Muscle of leg (tissue), 3 donors: ENCODE measurements at regions not wholly inside any gene's neighbourhood (a gene's known extent, or its start where the extent isn't known, plus 50 kb on each side); places are given as distances from the start of the nearest gene placed in this dataset.
"Not testable (repeated sequence)": the region's sequence is repeated elsewhere in the genome, so short reads cannot be mapped to it uniquely, and the experiment has no call there.

Experiments used
- DNase-seq: peaks from one replicate; pipeline ENCODE4 v3.0.0; 2013
- H3K27ac ChIP-seq: one replicate; pipeline ENCODE4 v1.5.1; 2013; ENCODE audit warnings: mild to moderate bottlenecking, low read length, control low read depth
- H3K27me3 ChIP-seq: one replicate; pipeline ENCODE4 v1.6.1; 2013; ENCODE audit warnings: low read length; ENCODE audit not compliant: control insufficient read depth, insufficient read depth
- H3K36me3 ChIP-seq: one replicate; pipeline ENCODE4 v1.6.1; 2013; ENCODE audit warnings: low read length; ENCODE audit not compliant: control insufficient read depth, insufficient read depth
- H3K4me1 ChIP-seq: one replicate; pipeline ENCODE4 v1.6.1; 2013; ENCODE audit warnings: low read length; ENCODE audit not compliant: control insufficient read depth, insufficient read depth
- H3K4me3 ChIP-seq: one replicate; pipeline ENCODE4 v1.5.1; 2013; ENCODE audit warnings: low read length, control low read depth
- H3K9me3 ChIP-seq: replicated peaks from 2 replicates; pipeline ENCODE4 v1.6.1; 2013; ENCODE audit warnings: low read depth, low read length; ENCODE audit not compliant: control insufficient read depth
- WGBS: methylation state at CpG from one replicate; pipeline ENCODE4 v1.1.5; 2013; ENCODE audit warnings: missing lambda C conversion rate; ENCODE audit not compliant: insufficient coverage; 5-methylcytosine and 5-hydroxymethylcytosine counted together

DNA sequence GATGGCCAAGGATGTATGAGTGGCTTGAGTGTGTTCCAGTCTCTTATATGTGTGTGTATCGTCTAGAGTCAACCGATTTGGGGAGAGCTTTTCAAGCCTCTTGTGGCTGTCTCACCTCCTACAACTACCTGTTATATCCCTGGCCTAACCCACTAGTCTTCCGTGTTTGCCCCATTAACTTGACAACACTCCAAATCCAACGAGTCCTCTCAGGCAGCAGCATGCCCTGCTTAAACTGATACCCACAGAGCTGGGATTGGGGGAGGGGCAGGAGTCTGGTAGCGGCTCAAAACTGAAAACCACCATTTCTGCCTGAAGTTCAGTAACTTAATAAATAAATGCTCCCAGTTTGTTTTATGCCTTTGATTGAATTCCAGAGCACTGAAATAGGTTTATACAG lies 91.7 kb upstream of the NUTM2F start:
- H3K4me3 ChIP-seq, H3K9me3 ChIP-seq, H3K27me3 ChIP-seq, H3K36me3 ChIP-seq, DNase-seq, H3K4me1 ChIP-seq, H3K27ac ChIP-seq: not testable (repeated sequence)
- no CpG with 5 or more reads among the region's 5 CpGs for WGBS

DNA sequence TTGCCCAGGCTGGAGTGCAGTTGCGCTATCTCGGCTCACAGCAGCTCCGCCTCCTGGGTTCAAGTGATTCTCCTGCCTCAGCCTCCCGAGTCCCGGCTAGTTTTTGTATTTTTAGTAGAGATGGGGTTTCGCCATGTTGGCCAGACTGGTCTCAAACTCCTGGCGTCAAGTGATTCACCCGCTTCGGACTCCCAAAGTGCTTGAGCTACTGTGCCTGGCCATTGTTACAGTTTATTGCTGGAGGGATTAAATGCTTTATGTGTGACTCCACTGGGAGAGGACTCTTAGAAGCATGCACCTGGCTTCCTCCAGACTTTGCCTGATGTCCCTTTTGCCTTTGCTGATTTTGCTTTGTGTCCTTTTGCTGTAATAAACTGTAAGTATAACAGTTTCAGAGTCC lies 93.5 kb upstream of the NUTM2F start:
- H3K4me1 ChIP-seq, H3K9me3 ChIP-seq, H3K4me3 ChIP-seq, H3K36me3 ChIP-seq, H3K27ac ChIP-seq, H3K27me3 ChIP-seq, DNase-seq: not testable (repeated sequence)
- WGBS: no CpG with 5 or more reads among the region's 9 CpGs

DNA sequence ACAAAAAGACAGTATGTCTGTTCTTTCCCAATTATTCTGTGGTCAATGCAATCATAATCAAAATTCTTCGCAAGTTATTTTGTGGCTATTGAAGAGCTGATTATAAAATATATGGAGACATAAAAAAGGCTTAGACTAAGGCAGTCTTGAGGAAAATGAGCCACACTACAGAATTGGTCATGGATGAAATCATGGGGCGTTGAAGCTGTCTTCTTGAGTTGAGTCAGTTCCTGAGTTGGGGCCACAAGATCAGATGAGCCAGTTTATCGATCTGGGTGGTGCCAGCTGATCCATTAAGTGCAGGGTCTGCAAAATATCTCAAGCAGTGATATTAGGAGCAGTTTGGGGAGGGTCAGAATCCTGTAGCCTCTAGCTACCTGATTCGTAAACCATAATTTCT lies 96.9 kb upstream of the NUTM2F start:
- DNase-seq, H3K4me1 ChIP-seq, H3K27ac ChIP-seq, H3K9me3 ChIP-seq, H3K27me3 ChIP-seq, H3K36me3 ChIP-seq, H3K4me3 ChIP-seq: not testable (repeated sequence)
- WGBS: no CpG with 5 or more reads among the region's 4 CpGs

DNA sequence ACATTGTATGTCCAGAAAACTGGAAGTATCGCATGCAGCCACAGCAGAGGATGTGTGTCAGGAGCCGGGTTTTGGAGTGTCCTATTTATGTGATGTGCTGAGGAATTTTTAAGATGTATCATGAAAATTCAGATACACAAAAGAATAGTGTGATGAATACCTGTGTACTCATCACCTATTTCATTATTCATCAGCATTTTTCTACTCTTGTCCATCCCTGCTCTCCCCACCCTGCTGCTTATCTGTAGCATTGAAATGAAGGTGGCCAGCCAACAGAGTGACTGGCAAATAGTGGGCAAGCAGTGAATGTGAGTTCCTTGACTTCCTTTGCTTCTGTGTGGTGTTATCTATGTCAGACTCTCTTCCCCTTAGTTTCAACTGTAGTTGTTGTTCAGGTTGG lies 108.7 kb upstream of the NUTM2F start:
- not testable (repeated sequence) for H3K36me3 ChIP-seq, H3K4me1 ChIP-seq, H3K9me3 ChIP-seq, H3K27ac ChIP-seq, H3K27me3 ChIP-seq, DNase-seq, H3K4me3 ChIP-seq
- WGBS: no CpG with 5 or more reads among the region's 2 CpGs

DNA sequence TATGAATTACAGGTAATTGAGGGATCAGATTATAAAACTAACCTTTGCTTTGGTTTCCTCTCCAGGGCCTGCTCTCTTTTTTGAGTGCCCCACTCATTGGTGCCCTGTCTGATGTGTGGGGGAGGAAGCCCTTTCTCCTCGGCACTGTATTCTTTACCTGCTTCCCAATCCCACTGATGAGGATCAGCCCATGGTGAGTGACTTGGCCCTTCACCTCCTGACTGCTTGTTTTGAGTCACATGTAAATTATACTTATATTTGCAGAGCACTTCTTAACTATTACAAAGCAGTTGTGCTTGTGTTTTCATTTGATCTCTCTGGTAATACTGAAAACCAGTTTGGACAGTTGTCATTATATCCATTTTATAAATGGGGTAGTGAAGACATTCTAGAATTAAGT lies 109.9 kb upstream of the NUTM2F start:
- H3K4me1 ChIP-seq, H3K27ac ChIP-seq, H3K36me3 ChIP-seq, H3K4me3 ChIP-seq, DNase-seq, H3K27me3 ChIP-seq, H3K9me3 ChIP-seq: not testable (repeated sequence)
- no CpG with 5 or more reads among the region's 1 CpG for WGBS

DNA sequence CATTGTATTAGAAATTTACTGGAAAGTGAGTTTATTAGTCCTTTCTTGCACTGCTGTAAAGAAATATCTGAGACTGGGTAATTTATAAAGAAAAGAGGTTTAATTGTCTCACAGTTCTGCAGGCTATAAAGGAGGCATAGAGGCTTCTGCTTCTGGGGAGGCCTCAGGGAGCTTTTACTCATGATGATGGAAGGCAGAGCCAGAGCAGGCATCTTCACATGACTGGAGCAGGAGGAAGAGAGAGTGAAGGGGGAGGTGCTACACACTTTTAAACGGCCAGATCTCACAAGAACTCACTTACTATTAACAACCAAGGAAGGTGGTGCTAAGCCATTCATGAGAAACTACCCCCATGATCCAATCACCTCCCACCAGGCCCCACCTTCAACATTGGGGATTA lies 112.7 kb upstream of the NUTM2F start:
- not testable (repeated sequence) for H3K36me3 ChIP-seq
- WGBS: no CpG with 5 or more reads among the region's 1 CpG

DNA sequence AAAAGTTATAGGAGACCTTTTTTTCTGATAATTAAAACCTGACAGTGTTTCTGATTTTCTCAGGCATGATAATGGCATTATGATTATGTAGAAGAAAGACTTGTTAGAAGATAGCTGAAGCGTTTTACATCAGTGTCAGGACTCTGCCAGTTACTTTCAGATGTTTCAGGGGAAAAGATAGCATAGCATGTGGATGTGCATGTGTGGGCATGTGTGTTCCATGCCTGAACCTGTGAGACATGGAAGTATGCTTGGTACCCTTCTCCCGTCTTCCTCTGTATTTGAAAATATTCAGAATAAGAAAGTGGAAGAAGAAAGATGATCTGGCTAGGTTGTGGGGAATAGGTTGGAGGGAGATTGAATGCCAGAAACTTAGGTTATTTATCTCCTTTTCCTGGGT lies 113.1 kb upstream of the PCAT7 start:
- no peak for DNase-seq
- H3K27me3 ChIP-seq: no peaks in the 10 kb centered on the region
- H3K27ac ChIP-seq: no peak overlapping the region
- 100% methylated on average over 1 of the region's 2 CpGs for WGBS
- no peak overlapping the region for H3K4me3 ChIP-seq
- H3K4me1 ChIP-seq: peaks cover 2% of the 10 kb centered on the region
- peaks cover 9% of the 10 kb centered on the region for H3K36me3 ChIP-seq
- no peaks in the 10 kb centered on the region for H3K9me3 ChIP-seq

More for the DNA sequence above, 112.7 kb upstream of the NUTM2F start:
- H3K27ac ChIP-seq, H3K4me1 ChIP-seq, H3K9me3 ChIP-seq, DNase-seq, H3K27me3 ChIP-seq, H3K4me3 ChIP-seq: not testable (repeated sequence)

DNA sequence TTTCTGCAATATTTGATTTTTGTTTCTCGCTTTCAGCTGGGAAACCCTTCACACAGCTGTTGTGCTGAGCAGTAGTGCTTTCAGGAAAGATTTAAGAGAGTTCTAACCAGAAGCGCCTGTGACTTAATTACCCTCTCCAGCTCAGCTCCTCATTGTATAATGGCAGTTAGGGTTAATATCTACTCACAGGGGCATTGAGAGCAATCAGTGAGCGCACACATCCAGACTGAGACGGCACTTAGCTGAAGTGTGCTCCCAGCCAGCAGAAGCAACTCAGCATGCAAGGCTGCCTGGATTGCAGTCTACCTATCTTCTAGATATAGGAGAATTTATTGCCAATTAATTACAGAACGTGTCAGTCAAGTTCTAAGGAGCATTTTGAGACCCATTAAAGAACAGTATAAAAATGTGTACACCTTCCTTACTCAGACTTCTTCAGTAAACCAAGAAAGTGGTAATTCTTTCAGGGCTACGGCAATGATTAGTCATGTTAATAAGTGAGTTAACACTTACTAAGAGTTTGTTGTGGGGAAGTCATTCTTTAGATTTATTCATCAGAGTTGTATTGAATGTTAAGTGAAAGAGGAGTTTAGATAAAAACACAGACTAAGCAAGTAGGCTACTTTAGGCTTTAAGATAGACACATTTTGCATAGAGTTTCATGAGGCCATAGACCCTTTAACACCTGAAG lies 111.7 kb upstream of the PCAT7 start:
- Histone ChIP-seq H3K4me1 (peaks cover 2% of the 10 kb centered on the region), H3K36me3 (peaks cover 14% of the 10 kb centered on the region), H3K4me3 (no peak overlapping the region), H3K27me3 (no peaks in the 10 kb centered on the region), H3K9me3 (no peaks in the 10 kb centered on the region), H3K27ac (no peak overlapping the region)
- WGBS: 67% methylated on average over 3 of the region's 6 CpGs
- no peak for DNase-seq

DNA sequence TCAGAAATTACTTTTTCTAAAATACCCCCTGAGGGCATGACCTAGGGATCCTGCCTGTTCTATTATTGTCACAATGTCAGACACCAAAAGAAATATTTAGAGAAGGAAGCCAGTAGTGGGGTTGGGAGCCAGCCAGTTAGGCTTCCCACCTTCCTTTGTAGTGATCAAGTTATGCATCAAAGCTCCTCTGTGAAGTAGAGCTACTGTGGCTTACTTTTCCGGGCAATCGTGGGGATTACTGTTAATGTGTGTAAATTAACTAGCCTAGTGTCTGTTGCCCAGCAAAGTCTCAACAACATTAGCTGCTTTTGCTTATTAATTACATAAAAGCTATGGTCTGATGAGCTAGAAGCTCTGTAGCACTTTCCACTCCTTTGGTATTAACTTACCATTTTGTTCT lies 109.0 kb upstream of the PCAT7 start:
- no peak overlapping the region for H3K4me3 ChIP-seq
- peaks cover 14% of the 10 kb centered on the region for H3K36me3 ChIP-seq
- WGBS: no CpG with 5 or more reads among the region's 2 CpGs
- H3K27me3 ChIP-seq: no peaks in the 10 kb centered on the region
- H3K27ac ChIP-seq: no peak overlapping the region
- peaks cover 2% of the 10 kb centered on the region for H3K4me1 ChIP-seq
- no peak for DNase-seq
- no peaks in the 10 kb centered on the region for H3K9me3 ChIP-seq

DNA sequence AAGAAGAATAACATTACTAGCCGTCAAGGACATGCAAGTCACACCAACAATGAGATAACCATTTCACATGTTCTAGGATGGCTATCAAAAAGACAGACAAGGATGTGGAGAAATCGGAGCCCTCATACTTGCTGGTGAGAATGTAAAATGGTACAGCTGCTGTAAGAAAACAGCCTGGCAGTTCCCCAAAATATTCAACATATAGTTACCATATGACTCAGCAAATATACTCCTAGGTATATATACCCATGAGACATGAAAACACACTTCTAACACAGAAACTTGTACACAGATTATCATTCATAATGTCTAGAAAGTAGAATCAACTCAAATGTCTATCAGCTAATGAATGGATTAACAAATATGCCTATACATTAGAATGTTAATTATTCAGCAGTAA lies 105.4 kb upstream of the PCAT7 start:
- H3K4me3 ChIP-seq: no peak overlapping the region
- no CpG with 5 or more reads among the region's 2 CpGs for WGBS
- no peak for DNase-seq
- H3K27me3 ChIP-seq: no peaks in the 10 kb centered on the region
- H3K27ac ChIP-seq: no peak overlapping the region
- peaks cover 2% of the 10 kb centered on the region for H3K4me1 ChIP-seq
- peaks cover 18% of the 10 kb centered on the region for H3K36me3 ChIP-seq
- H3K9me3 ChIP-seq: no peaks in the 10 kb centered on the region

DNA sequence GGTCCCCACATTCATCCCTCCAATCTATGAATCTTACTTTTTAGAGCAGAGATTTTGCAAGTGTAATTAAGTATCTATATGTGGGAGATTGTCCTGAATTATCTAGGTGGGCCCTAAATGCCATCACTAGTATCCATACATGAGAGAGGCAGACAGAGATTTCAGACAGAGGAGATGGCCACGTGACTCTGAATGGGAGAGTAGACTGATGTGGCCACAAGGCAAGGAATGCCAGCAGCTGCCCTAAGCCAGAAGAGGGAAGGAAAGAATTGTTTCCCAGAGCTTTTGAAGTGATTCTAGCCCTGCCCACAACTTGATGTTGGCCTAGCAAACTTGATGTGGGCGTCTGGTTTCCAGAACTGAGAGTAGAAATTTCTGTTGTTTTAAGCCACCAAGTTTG lies 90.1 kb upstream of the PCAT7 start:
- Histone ChIP-seq H3K4me1 (no peaks in the 10 kb centered on the region), H3K36me3 (peaks cover 13% of the 10 kb centered on the region), H3K4me3 (no peak overlapping the region), H3K27me3 (no peaks in the 10 kb centered on the region), H3K9me3 (peaks cover 15% of the 10 kb centered on the region), H3K27ac (no peak overlapping the region)
- WGBS: 72% methylated on average over 2 of the region's 2 CpGs
- no peak for DNase-seq
